HG02623 (cell line): ENCODE measurements at regions not wholly inside any gene's neighbourhood (a gene's known extent, or its start where the extent isn't known, plus 50 kb on each side); places are given as distances from the start of the nearest gene placed in this dataset.
"Not testable (repeated sequence)": the region's sequence is repeated elsewhere in the genome, so short reads cannot be mapped to it uniquely, and the experiment has no call there.

Source experiments
- ATAC-seq: cut with Tn5 transposase; IDR thresholded peaks from one replicate; pipeline ENCODE4 v1.9.1; 2021; ENCODE audit warnings: moderate library complexity; ENCODE audit not compliant: unreplicated experiment

GRCh38 chr22:22716136-22716665 lies 71.8 kb downstream of the GGTLC2 start:
- ATAC-seq = no peak

- ATAC-seq = no peak
These were observed 73.2 kb downstream of the GGTLC2 start for GRCh38 chr22:22717664-22718063.

GRCh38 chr22:22720201-22720723 lies 75.8 kb downstream of the GGTLC2 start:
- peak; percentile 58 for ATAC-seq

- peak; percentile 57 for ATAC-seq
These were observed 76.4 kb downstream of the GGTLC2 start for GRCh38 chr22:22720724-22721261.

GRCh38 chr22:22721681-22722354 lies 77.4 kb downstream of the GGTLC2 start:
- no peak for ATAC-seq

GRCh38 chr22:22728382-22728781 lies 84.0 kb downstream of the GGTLC2 start:
- no peak for ATAC-seq

GRCh38 chr22:22730655-22731373 lies 86.4 kb downstream of the GGTLC2 start:
- ATAC-seq = no peak

- ATAC-seq = no peak
These were observed 86.9 kb downstream of the GGTLC2 start for GRCh38 chr22:22731374-22731676.

- not testable (repeated sequence) for ATAC-seq
These were observed 88.6 kb downstream of the GGTLC2 start for GRCh38 chr22:22733006-22733405.

GRCh38 chr22:22733881-22734373 lies 89.5 kb downstream of the GGTLC2 start:
- no peak for ATAC-seq

- ATAC-seq = not testable (repeated sequence)
These were observed 90.2 kb downstream of the GGTLC2 start for GRCh38 chr22:22734395-22735272.

GRCh38 chr22:22735276-22735675 lies 90.9 kb downstream of the GGTLC2 start:
- ATAC-seq = not testable (repeated sequence)

GRCh38 chr22:22735695-22736611 lies 91.5 kb downstream of the GGTLC2 start:
- ATAC-seq = no peak

GRCh38 chr22:22737590-22737989 lies 93.2 kb downstream of the GGTLC2 start:
- ATAC-seq = no peak

- ATAC-seq = no peak
These were observed 94.7 kb downstream of the GGTLC2 start for GRCh38 chr22:22738959-22739585.

GRCh38 chr22:22740560-22741276 lies 96.3 kb downstream of the GGTLC2 start:
- ATAC-seq = no peak

GRCh38 chr22:22741843-22742242 lies 97.4 kb downstream of the GGTLC2 start:
- no peak for ATAC-seq

GRCh38 chr22:22742641-22743040 lies 98.2 kb downstream of the GGTLC2 start:
- no peak for ATAC-seq
